ENCODE measurements at regions not wholly inside any gene's neighbourhood (a gene's known extent, or its start where the extent isn't known, plus 50 kb on each side); places are given as distances from the start of the nearest gene placed in this dataset.

GRCh38 chr20:58004146-58004545, 224.3 kb downstream of the ANKRD60 start:
- TF ChIP-seq, protein P1, sequence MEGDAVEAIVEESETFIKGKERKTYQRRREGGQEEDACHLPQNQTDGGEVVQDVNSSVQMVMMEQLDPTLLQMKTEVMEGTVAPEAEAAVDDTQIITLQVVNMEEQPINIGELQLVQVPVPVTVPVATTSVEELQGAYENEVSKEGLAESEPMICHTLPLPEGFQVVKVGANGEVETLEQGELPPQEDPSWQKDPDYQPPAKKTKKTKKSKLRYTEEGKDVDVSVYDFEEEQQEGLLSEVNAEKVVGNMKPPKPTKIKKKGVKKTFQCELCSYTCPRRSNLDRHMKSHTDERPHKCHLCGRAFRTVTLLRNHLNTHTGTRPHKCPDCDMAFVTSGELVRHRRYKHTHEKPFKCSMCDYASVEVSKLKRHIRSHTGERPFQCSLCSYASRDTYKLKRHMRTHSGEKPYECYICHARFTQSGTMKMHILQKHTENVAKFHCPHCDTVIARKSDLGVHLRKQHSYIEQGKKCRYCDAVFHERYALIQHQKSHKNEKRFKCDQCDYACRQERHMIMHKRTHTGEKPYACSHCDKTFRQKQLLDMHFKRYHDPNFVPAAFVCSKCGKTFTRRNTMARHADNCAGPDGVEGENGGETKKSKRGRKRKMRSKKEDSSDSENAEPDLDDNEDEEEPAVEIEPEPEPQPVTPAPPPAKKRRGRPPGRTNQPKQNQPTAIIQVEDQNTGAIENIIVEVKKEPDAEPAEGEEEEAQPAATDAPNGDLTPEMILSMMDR (IDR thresholded peaks at IDR 0.05) = no peak
- TF ChIP-seq POLR2A (IDR thresholded peaks at IDR 0.05) = no peak

Measured in esophagus squamous epithelium (tissue), 4 donors.